ENCODE measurements at regions not wholly inside any gene's neighbourhood (a gene's known extent, or its start where the extent isn't known, plus 50 kb on each side); places are given as distances from the start of the nearest gene placed in this dataset.

- no peak for TF ChIP-seq POLR2A (IDR thresholded peaks at IDR 0.05)
- TF ChIP-seq CTCF (IDR thresholded peaks at IDR 0.05) = no peak
Measured at GRCh38 chrX:117511379-117511778, 605.2 kb downstream of the KLHL13 start.

Data from ovary (tissue), 3 donors.